Femur (tissue), 1 donor: ENCODE measurements at regions not wholly inside any gene's neighbourhood (a gene's known extent, or its start where the extent isn't known, plus 50 kb on each side); places are given as distances from the start of the nearest gene placed in this dataset.
"Not testable (repeated sequence)": the region's sequence is repeated elsewhere in the genome, so short reads cannot be mapped to it uniquely, and the experiment has no call there.

Experiments used
- DNase-seq: peaks from one replicate; pipeline ENCODE4 v3.0.0-alpha.2; 2017

DNA sequence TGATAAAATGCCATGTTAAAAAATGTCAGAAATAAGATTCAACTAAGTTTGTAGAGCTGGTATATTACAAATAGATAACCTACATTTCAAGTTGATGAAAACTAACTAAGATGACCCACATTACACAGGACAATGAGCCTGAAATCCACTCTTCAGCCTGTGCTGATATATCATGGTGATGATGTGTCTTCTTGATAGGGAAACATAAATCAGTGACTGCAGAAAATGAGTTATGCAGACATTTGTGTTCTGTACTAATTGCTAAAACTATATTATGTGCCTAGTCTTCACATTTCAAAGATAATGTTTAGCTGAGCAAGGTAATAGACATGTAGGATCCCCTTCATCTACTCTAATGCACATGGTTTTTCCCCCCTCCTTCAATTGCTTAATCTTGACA is 331.6 kb upstream of the F9 start:
- DNase-seq, result no peak

DNA sequence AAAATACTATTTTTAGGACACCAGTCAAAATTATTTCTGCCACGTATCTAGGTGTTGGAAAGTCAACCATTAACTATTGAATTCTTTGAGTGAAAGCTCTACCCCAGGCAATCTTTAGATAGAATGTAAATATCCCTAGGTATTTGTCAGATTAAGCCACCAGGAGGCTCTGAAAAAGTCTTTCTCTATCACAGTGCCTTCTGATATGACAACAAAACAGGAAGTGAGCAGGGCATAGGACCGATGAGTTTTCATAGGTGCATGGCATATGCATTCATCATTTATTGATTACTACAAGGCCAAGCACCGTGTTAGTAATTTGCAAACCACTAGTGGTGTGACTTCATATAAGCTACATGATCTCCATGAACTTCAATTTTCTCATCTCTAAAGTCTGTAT is 333.6 kb upstream of the F9 start:
- no peak for DNase-seq

DNA sequence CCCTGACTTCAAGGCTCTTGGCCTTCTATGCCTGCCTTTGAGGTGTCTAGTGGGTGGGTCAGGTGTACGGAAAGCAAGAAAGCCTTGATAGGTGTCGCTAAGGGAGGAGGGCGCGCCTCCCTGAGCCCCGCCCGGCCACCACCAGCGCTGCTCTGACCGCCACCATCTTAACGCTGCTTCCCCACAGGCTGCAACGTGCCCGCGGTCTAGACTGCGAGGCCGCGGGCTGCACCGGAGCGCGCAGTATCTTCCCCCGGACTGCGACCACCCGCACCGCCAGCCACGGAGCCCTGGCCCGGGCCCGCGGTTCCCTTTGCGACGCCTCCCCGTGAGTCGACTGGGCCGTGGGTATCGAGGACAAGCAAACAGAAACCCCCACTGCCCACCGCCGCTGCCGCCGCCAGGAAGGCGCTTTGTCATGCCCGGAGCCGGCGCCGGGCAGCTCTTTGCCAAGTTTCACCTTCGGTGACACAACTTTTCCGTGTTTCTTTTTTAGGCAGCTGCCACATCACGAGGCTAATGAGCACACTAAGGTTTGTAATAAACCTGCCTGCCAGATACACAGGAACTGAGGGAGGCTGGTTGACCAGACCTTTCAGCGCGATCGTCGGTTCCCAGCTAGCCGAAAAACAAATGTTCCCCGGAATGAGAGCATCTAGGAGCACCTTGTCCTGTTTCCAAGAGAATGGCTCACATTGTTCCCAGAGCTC is 335.8 kb upstream of the F9 start:
- DNase-seq, result peak; percentile 37

DNA sequence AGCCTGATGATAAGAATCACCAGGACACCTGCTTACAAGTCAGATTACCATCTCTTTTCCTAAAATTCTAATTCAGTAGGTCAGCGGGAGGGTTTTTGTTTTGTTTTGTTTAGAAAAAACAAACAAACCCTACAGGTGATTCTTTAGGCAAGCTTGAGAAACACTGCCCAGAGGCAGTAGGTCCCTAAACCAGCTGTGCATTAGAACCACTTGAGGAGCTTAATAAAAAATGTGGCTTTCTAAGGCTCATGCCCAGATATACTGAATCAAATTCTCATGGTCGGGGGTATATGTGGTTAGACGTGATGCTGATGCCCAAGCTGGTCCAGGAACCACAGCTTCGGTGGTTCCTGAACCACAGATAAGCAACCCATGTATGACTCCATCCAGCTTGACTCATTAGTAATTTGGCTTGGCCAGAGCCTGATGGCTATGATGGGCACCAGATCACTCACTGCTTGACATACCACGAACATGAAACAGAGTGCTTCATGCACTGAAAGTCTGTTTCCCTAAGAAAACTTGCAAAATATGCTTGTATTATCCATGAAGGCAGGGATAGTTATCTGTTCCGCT is 338.1 kb upstream of the F9 start:
- DNase-seq, result no peak

DNA sequence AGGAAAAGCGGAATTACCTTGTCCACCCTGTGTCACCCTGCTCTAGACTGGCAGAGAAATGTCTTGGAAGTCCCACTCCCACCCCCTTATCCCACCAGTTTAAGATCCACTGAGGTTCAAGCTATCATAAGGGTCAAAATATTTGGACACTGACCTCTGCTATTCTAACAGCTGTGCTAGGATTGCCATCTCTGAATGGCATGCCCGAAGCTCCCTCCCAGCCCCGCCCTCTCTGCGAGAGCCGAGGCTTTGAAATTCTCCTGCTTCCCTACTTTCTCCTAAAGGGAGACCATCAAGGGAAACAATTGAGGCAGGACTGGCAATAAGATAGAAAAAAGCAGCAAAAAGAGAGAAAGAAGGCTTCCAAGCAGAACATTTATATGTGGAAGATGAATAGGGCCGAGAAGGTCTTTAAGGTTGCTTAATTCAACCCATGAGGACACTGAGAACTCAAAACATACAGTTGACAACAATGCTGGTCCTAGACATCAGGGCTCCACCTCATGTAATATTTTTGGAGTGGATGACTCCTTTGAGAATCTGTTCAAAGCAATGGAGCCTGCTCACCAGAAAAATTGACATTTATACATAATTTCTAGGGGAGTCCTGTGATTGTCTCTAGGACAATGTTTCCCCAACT is 338.7 kb upstream of the F9 start:
- DNase-seq, result no peak

DNA sequence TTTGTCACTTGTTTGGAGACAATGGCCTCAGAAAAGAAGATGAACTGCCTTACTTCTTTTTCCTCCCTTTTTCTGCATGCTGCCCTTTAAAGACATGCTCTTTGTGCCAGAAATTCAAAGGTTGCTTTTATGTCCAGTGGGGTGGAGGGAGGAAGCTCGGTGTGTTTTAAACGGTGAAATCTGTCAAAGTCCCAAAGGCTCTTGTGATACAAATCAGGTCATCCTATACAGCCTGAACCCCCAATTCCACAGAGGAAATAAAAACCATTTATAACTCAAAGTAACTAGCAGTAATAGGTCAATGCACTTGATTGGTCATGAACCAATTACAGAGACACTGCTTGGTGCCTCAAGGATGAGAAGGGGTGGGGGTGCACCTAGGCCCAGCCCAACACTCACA is 339.3 kb upstream of the F9 start:
- DNase-seq, result no peak

DNA sequence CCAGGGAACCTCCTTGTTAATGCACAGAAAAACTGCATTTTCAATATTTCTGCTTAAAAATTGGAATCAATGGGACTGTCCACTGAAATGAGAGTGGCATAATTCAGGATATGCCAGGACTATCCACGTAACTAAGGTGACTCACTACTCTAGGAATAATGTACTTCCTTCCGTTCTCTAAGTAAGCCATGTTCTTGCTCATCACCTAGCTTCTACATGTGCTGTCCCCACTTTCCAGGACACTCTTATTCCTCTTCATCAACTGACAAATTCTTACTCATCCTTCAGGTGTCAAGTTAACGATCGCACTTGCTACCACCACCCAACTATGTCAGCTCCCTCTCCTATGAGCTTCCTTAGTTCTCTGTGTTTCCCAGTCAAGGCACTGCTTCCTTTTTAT is 342.8 kb upstream of the F9 start:
- no peak for DNase-seq

DNA sequence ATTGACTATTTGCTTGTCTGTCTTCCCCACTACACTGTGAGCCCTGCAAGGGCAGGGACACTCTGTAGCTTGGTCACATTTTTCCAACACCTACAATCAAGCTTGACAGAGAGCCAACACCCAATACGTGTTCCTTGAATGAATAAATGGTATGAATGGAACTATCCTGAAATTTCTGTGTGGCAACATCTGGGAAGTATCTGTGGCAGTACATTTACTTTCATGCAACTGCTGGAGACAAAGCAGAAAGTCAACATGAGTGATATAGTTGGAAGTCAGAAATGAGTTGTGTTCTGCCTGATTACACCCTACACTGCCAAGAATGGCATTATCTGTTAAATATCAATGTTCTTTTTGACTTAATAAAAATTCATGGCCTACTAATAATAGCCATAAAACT is 343.5 kb upstream of the F9 start:
- DNase-seq, result no peak

DNA sequence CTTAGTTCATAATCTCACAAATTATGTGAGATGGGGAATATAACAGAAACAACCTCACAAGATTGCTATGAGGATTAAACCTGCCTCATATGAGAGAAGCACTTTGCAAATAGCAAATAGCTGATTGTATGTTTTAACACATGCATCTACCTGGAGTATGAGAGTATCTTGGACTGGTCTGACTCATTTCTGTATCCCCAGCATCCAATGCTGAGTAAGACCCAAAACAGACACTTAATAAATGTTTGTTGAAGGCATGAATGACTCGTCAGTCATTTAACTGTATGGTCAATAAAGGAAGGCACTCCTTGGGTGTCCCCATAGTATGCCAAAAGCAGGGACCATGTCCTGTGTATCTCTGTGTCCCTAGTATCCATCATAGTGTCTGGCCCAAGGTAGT is 350.9 kb upstream of the F9 start:
- no peak for DNase-seq

DNA sequence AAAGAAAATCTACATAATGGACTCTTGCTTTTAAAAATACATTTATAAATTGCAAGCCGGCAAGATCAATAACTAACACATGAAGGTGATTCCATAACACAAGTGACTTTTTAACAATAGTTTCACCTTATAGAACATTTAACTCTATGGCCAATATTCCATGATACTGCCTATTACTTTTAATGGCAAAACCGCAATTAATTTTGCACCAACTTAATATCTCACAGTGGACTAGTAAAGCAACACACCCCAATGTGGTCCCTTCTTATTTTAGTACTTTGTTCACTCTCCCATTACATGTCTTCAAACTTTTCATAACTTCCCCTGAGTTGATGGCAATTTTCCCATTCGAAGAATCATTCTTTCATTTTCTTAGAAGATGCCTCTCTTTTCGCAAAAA is 351.6 kb upstream of the F9 start:
- no peak for DNase-seq

DNA sequence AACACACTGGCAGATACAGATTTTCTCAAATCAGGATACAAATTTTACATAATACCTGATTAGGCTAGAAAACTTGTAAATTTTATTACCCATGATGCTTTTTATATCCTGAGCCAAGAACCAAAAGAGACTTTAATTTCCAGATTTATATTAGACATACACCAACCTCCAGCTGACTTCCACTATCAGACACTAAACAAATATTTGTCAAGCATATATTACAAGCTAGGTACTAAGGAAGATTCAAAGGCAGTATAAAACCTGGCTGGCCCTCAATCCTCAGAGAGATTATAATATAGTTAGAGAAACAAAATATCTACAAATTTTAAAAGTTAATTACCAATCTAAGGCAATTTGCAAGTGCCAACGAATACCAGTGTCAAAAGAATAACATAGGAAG is 357.8 kb upstream of the F9 start:
- no peak for DNase-seq

DNA sequence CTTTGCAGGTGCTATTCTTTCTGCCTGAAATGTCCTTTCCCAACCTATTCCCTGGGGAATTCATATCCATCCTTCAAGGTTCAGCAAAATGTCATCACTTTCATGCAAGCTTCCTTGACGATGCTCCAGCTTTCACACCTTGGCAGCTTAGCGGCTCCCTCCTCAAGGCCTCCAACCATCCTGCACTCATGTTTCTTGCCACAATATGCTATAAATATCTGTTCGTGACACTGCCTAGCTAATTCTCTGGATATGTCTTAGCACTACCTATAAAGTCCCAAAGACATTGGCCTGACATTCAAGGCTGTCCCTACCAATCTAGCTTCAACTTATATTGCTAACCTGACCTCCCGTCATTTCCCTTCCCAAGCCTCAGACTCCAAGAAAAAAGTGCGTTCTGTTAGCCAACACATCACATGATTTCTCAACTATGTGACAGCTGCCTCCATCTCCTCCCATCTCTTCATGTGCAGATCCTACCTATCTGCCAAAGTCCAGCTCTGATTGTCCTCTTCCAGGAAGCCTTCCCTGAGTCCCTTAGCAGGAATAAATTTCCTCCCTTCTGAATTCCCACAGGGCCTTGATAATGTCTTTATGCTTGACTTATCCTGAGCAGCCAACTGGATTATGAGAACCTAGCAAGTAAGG is 359.9 kb upstream of the F9 start:
- no peak for DNase-seq

DNA sequence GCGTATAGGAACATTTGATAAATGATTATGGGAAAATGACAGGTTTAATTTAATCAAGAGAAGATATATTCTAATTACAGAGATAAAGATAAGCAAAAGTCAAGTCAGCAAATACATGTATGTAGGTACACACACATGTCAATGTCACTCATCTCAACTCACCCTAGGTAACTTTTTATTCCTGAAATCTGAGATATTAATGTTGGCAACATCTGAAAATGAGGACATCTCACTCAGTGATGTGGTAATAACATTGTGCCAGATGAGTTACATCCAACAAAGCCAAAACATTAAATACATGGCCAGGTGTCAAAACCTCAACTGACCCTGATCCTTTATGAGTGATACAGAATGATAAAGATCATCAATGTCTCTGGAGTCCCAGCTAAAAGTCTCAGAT is 363.3 kb upstream of the F9 start:
- DNase-seq, result no peak

DNA sequence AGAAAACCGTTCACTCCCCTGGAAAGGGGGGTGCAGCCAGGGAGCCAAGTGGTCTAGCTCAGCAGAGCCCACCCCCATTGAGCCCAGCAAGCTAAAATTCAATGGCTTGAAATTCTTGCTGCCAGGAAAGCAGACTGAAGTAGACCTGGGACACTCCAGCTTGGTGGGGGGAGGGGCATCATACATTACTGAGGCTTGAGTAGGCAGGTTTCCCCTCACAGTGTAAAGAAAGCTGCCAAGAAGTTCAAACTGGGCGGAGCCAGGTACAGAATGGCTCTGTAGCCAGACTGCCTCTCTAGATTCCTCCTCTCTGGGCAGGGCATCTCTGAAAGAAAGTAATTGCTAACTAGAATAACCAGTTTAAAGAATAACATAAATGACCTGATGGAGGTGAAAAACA is 372.3 kb upstream of the F9 start:
- no peak for DNase-seq

DNA sequence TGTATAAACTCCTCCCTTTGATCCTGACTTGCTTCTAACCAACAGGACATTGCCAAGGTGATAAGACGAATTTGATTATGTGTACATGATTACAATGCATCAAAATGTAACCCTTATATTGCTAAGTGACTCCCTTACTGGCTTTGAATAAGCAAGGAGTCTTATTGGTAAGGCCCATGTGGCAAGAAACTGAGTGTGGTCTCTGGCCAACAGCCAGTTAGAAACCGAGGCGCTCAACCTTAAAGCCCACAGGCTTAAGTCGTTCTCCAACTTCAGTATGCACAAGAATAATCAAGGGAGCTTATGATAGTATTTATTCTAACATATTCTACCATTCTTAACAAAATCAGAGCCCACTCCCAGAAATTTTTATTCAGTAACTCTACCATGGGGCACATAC is 374.2 kb upstream of the F9 start:
- DNase-seq, result no peak

DNA sequence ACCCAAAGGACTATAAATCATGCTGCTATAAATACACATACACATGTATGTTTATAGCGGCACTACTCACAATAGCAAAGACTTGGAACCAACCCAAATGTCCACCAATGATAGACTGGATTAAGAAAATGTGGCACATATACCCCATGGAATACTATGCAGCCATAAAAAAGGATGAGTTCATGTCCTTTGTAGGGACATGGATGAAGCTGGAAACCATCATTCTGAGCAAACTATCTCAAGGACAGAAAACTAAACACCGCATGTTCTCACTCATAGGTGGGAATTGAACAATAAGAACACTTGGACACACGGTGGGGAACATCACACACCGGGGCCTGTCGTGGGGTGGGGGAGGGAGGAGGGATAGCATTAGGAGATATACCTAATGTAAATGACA is 383.9 kb upstream of the F9 start:
- not testable (repeated sequence) for DNase-seq

DNA sequence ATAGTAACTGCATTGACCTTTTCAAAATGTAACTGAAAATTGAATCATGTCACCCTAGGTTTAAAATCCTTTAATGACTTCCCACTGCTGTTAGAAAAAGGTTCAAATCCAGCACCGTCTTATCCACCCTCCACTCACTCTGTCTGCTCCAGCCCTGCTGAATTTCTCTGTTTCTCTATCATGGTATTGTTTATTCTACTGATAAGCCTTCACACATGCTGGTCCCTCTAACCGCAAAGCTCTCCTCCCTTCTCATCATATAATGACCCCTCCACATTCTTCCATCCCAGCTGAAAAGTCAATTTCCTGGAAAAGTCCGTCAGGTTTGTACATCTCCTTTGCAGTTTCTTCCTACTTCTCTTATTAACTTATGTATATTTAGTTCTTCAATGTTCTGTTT is 389.2 kb upstream of the F9 start:
- no peak for DNase-seq

DNA sequence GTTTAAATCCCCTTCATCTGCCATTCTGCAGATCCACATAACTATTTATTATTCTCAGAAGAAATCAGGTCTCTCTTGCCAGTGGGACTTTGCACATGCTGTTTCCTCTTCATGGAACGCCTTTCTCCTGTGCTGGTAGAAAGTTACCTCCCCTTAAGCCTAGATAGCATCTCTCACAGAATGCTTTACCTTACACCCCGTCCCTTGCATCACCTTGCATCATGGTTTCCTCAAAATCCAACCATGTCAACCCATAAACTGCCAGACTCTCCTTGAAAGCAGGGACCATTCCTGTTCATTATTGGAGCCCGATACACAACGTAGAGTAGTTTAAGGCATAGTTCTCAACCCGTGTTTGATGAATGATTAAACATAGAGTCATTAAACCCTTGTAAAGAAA is 396.2 kb upstream of the F9 start:
- no peak for DNase-seq

DNA sequence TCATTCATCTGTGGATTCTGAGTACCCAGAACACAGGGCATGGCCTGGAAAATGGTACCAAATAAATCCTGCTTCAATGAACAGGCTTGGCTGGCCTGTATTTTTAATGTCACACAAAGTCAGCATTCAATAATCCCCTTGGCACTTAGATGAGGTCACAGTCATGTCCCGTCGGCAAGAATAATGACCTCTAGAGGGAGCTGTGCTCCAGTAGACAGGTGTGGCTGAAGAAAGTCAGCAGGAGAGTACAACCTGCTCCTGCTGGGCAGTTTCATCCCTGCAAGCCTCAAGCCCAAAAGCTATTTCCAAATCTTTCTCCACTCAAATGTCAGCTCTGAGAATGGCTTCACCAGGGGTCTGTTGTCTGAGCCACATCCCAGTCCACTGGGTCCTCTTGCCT is 404.0 kb upstream of the F9 start:
- no peak for DNase-seq

DNA sequence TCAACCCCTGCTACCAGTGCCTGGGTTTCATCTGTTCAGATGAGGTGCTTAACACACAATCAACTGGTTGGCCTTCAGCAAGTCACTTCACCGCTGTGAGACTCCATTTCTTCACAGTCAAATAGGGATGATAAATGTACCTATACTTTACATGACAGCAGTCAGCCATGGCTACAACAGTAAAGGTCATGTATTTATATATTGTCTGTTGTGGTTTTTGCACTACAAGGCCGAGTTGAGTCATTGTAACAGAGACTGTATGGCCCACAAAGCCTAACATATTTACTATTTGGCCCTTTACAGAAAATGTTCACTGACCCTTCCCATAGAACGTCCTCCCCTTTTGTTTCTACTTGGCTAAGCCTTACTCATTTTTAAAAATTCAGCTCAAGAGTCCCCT is 404.6 kb upstream of the F9 start:
- DNase-seq, result no peak

DNA sequence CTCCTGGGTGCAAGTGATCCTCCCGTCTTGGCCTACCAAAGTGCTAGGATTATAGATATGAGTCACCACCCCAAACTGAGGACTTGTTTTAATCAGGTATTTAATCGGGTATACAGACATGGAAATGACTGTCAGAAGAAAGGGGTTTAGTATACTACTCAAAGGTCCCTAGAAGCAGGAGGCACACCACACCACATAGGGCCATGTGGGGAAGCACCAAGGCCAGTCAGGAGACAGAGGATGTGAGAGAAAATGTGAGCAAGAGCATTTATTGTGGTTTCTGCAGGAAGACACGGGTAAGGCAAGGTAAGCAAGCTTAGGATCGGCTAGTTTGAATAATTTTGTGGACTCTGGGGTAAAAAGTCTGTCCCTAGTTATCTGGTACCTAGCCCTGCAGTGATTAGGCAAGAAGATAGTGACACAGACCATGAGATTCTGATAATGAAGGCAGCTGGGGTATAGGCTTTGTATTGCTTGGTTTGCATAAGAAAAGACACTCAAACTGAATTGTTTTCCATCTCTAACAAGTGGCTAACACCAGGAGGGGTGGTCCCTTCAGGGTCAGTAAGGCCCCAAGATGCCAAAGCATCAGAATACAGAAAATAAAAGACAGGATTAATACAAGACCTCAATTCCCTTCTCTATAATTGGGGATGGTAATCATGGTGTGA is 408.8 kb upstream of the F9 start:
- DNase-seq, result no peak

DNA sequence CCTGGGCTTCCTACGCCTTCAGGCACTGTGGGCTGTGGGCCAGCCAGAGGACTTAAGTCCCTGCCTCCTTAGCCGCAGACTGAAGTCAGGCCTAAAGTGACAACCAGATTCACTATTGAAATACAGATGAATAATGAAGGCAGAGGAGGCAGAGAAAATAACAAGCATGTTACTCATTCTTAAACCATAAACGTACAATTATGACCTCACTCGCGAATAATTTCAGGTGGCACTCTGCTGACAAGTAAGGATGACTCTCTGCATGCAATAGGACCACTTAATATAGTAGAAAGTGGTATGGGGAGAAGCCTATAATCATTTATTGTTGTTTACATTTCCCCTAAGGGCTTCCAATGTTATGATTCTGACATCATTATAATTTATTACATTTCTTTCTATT is 409.2 kb upstream of the FGF13 start:
- DNase-seq, result no peak

DNA sequence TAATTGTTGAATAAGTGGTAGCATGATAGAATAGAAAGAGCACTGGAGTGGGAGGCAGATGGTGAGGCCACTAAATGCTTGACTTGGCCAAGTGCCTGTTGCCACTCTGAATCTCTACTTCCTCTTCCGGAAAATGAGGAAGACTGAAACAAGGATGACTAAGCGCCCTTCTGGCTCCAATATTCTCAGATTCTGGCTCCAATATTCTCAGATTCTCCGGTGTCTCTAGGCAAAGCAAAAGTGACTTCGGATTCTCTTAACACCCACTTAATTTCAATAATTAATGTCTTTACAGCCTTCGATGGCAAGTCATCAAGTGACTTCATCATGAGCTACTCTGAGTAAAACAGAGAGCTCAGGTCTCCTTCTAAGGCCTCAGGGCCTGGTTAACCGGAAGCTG is 402.2 kb upstream of the FGF13 start:
- DNase-seq, result no peak

DNA sequence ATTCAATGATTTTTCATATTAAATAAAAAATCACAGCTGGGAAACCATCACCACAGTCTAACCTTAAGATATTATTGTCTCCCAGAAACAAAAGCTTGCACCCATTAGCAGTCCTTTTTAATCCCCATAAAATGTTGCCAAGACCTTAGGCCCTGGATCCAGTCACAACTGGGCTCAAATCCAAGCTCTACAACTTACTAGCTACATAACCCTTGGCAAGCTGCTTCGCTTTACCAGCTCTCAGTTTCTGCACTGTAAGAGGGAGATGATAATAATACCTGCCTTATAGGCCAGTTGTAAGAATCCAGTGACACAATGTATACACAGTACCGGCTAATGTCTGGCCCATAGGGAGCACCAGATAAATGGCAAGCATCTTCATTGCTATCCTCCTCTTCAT is 400.9 kb upstream of the FGF13 start:
- DNase-seq, result no peak
